GOT3 (cell line): ENCODE measurements at regions not wholly inside any gene's neighbourhood (a gene's known extent, or its start where the extent isn't known, plus 50 kb on each side); places are given as distances from the start of the nearest gene placed in this dataset.

Experiments used
- DNase-seq: peaks from one replicate; lab custom pipeline; 2025; ENCODE audit warnings: mixed read lengths; lab: John Stamatoyannopoulos, UW

GRCh38 chr2:168338803-168339437 lies 91.5 kb upstream of the STK39 start:
- DNase-seq, result no peak

GRCh38 chr2:168340931-168341330 lies 93.5 kb upstream of the STK39 start:
- DNase-seq, result no peak

- DNase-seq, result no peak
Measured at GRCh38 chr2:168343586-168343985, 96.2 kb upstream of the STK39 start.

GRCh38 chr2:168344706-168345105 lies 97.3 kb upstream of the STK39 start:
- no peak for DNase-seq

GRCh38 chr2:168345601-168346000 lies 98.2 kb upstream of the STK39 start:
- DNase-seq, result no peak

GRCh38 chr2:168346725-168347477 lies 99.5 kb upstream of the STK39 start:
- DNase-seq, result peak; percentile 24

GRCh38 chr2:168348076-168348475 lies 100.7 kb upstream of the STK39 start:
- DNase-seq, result no peak

GRCh38 chr2:168350380-168350779 lies 103.0 kb upstream of the STK39 start:
- no peak for DNase-seq

- DNase-seq, result no peak
Measured at GRCh38 chr2:168353251-168353650, 102.8 kb upstream of the CERS6 start.

- no peak for DNase-seq
Measured at GRCh38 chr2:168354499-168354898, 101.6 kb upstream of the CERS6 start.

GRCh38 chr2:168355121-168355520 lies 101.0 kb upstream of the CERS6 start:
- DNase-seq, result no peak

- DNase-seq, result no peak
Measured at GRCh38 chr2:168355779-168356476, 100.1 kb upstream of the CERS6 start.

- DNase-seq, result no peak
Measured at GRCh38 chr2:168356477-168356835, 99.6 kb upstream of the CERS6 start.

- DNase-seq, result no peak
Measured at GRCh38 chr2:168357797-168358472, 98.1 kb upstream of the CERS6 start.

GRCh38 chr2:168359082-168359481 lies 97.0 kb upstream of the CERS6 start:
- no peak for DNase-seq

GRCh38 chr2:168363347-168364092 lies 92.6 kb upstream of the CERS6 start:
- no peak for DNase-seq

GRCh38 chr2:168365094-168365621 lies 90.9 kb upstream of the CERS6 start:
- DNase-seq, result no peak

GRCh38 chr2:168369031-168369430 lies 87.0 kb upstream of the CERS6 start:
- DNase-seq, result no peak

- no peak for DNase-seq
Measured at GRCh38 chr2:168371273-168372019, 84.6 kb upstream of the CERS6 start.

GRCh38 chr2:168373468-168373867 lies 82.6 kb upstream of the CERS6 start:
- DNase-seq, result no peak
